ENCODE measurements at regions not wholly inside any gene's neighbourhood (a gene's known extent, or its start where the extent isn't known, plus 50 kb on each side); places are given as distances from the start of the nearest gene placed in this dataset.

GRCh38 chr2:2704428-2705090, 373.5 kb upstream of the MYT1L start:
- H3K4me1 Mint-ChIP-seq (ENCODE audit: low read depth, unreplicated experiment) = no peaks in the 10 kb centered on the region
- intact Hi-C loops (cut with micrococcal nuclease; ENCODE audit: unreplicated experiment) = no loop called here
- BruUV-seq (replicated peaks) = no TSS peak
- no peaks in the 10 kb centered on the region for H3K36me3 Mint-ChIP-seq (ENCODE audit: insufficient read depth, unreplicated experiment)
- no peak for DNase-seq
- H3K27me3 ChIP-seq (replicated peaks; ENCODE audit: control insufficient read depth, insufficient read depth, low read length) = no peaks in the 10 kb centered on the region
- ChIA-PET CTCF (interaction anchor here (0.7 kb wide), 1 partner anchor 1271 kb away, joined by 6 read pairs; no protein-coding TSS in a partner anchor), POLR2A (no interaction called here)
- no peak overlapping the region for H3K27ac Mint-ChIP-seq (ENCODE audit: unreplicated experiment)
- H3K9me3 Mint-ChIP-seq (ENCODE audit: unreplicated experiment) = no peaks in the 10 kb centered on the region
- no peaks in the 10 kb centered on the region for H3K4me1 ChIP-seq
- no peaks in the 10 kb centered on the region for H3K36me3 ChIP-seq (ENCODE audit: control insufficient read depth, insufficient read depth, low read length)
- H3K4me3 ChIP-seq (ENCODE audit: low read depth, low read length) = no peak overlapping the region
- no peak overlapping the region for H3K4me3 Mint-ChIP-seq (ENCODE audit: unreplicated experiment)
- H3K27me3 Mint-ChIP-seq (ENCODE audit: insufficient read depth, unreplicated experiment) = peaks cover 26% of the 10 kb centered on the region
- no peaks in the 10 kb centered on the region for H3K9me3 ChIP-seq
- no peak for TF ChIP-seq CTCF (IDR thresholded peaks at IDR 0.05; ENCODE audit: insufficient read depth in 1 of 2, low read depth in 1 of 2, low read length in 1 of 2, severe bottlenecking in 1 of 2, unreplicated experiment in 1 of 2)

- no peaks in the 10 kb centered on the region for H3K9me3 ChIP-seq
- BruUV-seq (replicated peaks) = no TSS peak
- no peak for DNase-seq
- ChIA-PET POLR2A (no interaction called here), CTCF (no interaction called here)
- Mint-ChIP-seq H3K27me3 (ENCODE audit: insufficient read depth, unreplicated experiment) (peaks cover 28% of the 10 kb centered on the region), H3K4me1 (ENCODE audit: low read depth, unreplicated experiment) (no peaks in the 10 kb centered on the region), H3K36me3 (ENCODE audit: insufficient read depth, unreplicated experiment) (no peaks in the 10 kb centered on the region), H3K9me3 (ENCODE audit: unreplicated experiment) (no peaks in the 10 kb centered on the region), H3K27ac (ENCODE audit: unreplicated experiment) (no peak overlapping the region), H3K4me3 (ENCODE audit: unreplicated experiment) (no peak overlapping the region)
- TF ChIP-seq CTCF (IDR thresholded peaks at IDR 0.05; ENCODE audit: insufficient read depth in 1 of 2, low read depth in 1 of 2, low read length in 1 of 2, severe bottlenecking in 1 of 2, unreplicated experiment in 1 of 2) = no peak
- H3K4me3 ChIP-seq (ENCODE audit: low read depth, low read length) = no peak overlapping the region
- intact Hi-C loops (cut with micrococcal nuclease; ENCODE audit: unreplicated experiment) = no loop called here
- no peaks in the 10 kb centered on the region for H3K36me3 ChIP-seq (ENCODE audit: control insufficient read depth, insufficient read depth, low read length)
- H3K27me3 ChIP-seq (replicated peaks; ENCODE audit: control insufficient read depth, insufficient read depth, low read length) = no peaks in the 10 kb centered on the region
- H3K4me1 ChIP-seq = no peaks in the 10 kb centered on the region
Measured at GRCh38 chr2:2703762-2704427, 372.8 kb upstream of the MYT1L start.

GRCh38 chr2:2703172-2703571, 372.1 kb upstream of the MYT1L start:
- Mint-ChIP-seq H3K27me3 (ENCODE audit: insufficient read depth, unreplicated experiment) (peaks cover 34% of the 10 kb centered on the region), H3K4me1 (ENCODE audit: low read depth, unreplicated experiment) (no peaks in the 10 kb centered on the region), H3K27ac (ENCODE audit: unreplicated experiment) (no peak overlapping the region), H3K4me3 (ENCODE audit: unreplicated experiment) (no peak overlapping the region), H3K36me3 (ENCODE audit: insufficient read depth, unreplicated experiment) (no peaks in the 10 kb centered on the region), H3K9me3 (ENCODE audit: unreplicated experiment) (no peaks in the 10 kb centered on the region)
- CTCF ChIA-PET = no interaction called here
- no peak overlapping the region for H3K4me3 ChIP-seq (ENCODE audit: low read depth, low read length)
- DNase-seq = no peak
- POLR2A ChIA-PET = no interaction called here
- BruUV-seq (replicated peaks) = no TSS peak
- no peaks in the 10 kb centered on the region for H3K27me3 ChIP-seq (replicated peaks; ENCODE audit: control insufficient read depth, insufficient read depth, low read length)
- no peaks in the 10 kb centered on the region for H3K4me1 ChIP-seq
- no peaks in the 10 kb centered on the region for H3K9me3 ChIP-seq
- TF ChIP-seq CTCF (IDR thresholded peaks at IDR 0.05; ENCODE audit: insufficient read depth in 1 of 2, low read depth in 1 of 2, low read length in 1 of 2, severe bottlenecking in 1 of 2, unreplicated experiment in 1 of 2) = no peak
- intact Hi-C loops (cut with micrococcal nuclease; ENCODE audit: unreplicated experiment) = no loop called here
- H3K36me3 ChIP-seq (ENCODE audit: control insufficient read depth, insufficient read depth, low read length) = no peaks in the 10 kb centered on the region

All from Caco-2 (cell line).